Transverse colon (tissue), 4 donors: ENCODE measurements at regions not wholly inside any gene's neighbourhood (a gene's known extent, or its start where the extent isn't known, plus 50 kb on each side); places are given as distances from the start of the nearest gene placed in this dataset.

ENCODE experiments used
- DNase-seq: peaks from one replicate; pipeline ENCODE4 v3.0.0-alpha.2; 2019
- H3K27ac ChIP-seq, 4 donors: fragments of 200-600 bp; sonication (generic); 2 replicates each; pipeline ENCODE4 v1.5.1; 2016 to 2018; ENCODE audit warnings: inconsistent platforms in 4 of 4
- H3K27me3 ChIP-seq: fragments of 200-600 bp; sonication (generic); 2 replicates; pipeline ENCODE4 v1.5.1; 2017; ENCODE audit warnings: inconsistent platforms
- H3K36me3 ChIP-seq, 4 donors: fragments of 200-600 bp; sonication (generic); 2 replicates each; pipeline ENCODE4 v1.5.1; 2017 to 2019; ENCODE audit warnings: inconsistent platforms in 4 of 4
- H3K4me1 ChIP-seq, 4 donors: fragments of 200-600 bp; sonication (generic); 2 replicates each; pipeline ENCODE4 v1.5.1; 2017 to 2020; ENCODE audit warnings: inconsistent platforms in 4 of 4
- H3K4me3 ChIP-seq, 4 donors: fragments of 200-600 bp; sonication (generic); 1 replicate in 1 of 4; 2 replicates in 3 of 4; pipeline versions ENCODE4 v1.5.1 to v1.6.1; 2017 to 2019; ENCODE audit warnings: inconsistent platforms in 4 of 4
- H3K9me3 ChIP-seq, 2 donors: fragments of 200-600 bp; sonication (generic); 2 replicates each; pipeline ENCODE4 v1.5.1; 2017 to 2019; ENCODE audit warnings: inconsistent platforms in 2 of 2
- EP300 ChIP-seq: sonication (generic); formaldehyde crosslinking; IDR thresholded peaks from one replicate; pipeline ENCODE4 v1.6.1; 2017; ENCODE audit warnings: antibody characterized with exemption, low read depth
- POLR2A ChIP-seq: fragments of 450-650 bp; IDR thresholded peaks from one replicate; pipeline ENCODE4 v1.6.1; 2016; ENCODE audit warnings: antibody characterized with exemption, mild to moderate bottlenecking, moderate library complexity
- POLR2AphosphoS5 ChIP-seq, 3 donors: sonication (generic); formaldehyde crosslinking; IDR thresholded peaks; one replicate each; pipeline ENCODE4 v1.6.1; 2016; ENCODE audit warnings: antibody characterized with exemption in 3 of 3
- WGBS, 2 donors: methylation state at CpG; one replicate each; pipeline ENCODE4 v1.1.5; 2018; ENCODE audit warnings: low coverage in 1 of 2; 5-methylcytosine and 5-hydroxymethylcytosine counted together
- in situ Hi-C, 4 donors: fragments of 200-750 bp; cut with MboI; loops; one replicate each; pipeline versions ENCODE4 v1.15.0 to v1.15.1; 2017; ENCODE audit warnings: low sequenced_read_pairs in 3 of 4, low pct_ligation_motif_present in 1 of 4, low pct_unique_long_range_greater_than_20kb in 1 of 4
- intact Hi-C: fragments of 100-400 bp; cut with DNase I; formaldehyde crosslinking; loops from one replicate; pipeline ENCODE4 v1.15.1; 2023; ENCODE audit warnings: low total_unique reads
- TF ChIP-seq, protein P1 (sequence below), 5 experiments: fragments of 200-600 bp in 3 of 5; fragments of 450-650 bp in 2 of 5; sonication (generic) in 3 of 5; IDR thresholded peaks; 1 replicate in 2 of 5; 2 replicates in 3 of 5; pipeline ENCODE4 v1.5.1; 2016 to 2017; ENCODE audit warnings: antibody characterized with exemption in 5 of 5, inconsistent platforms in 3 of 5, mild to moderate bottlenecking in 2 of 5, moderate library complexity in 1 of 5

DNA sequence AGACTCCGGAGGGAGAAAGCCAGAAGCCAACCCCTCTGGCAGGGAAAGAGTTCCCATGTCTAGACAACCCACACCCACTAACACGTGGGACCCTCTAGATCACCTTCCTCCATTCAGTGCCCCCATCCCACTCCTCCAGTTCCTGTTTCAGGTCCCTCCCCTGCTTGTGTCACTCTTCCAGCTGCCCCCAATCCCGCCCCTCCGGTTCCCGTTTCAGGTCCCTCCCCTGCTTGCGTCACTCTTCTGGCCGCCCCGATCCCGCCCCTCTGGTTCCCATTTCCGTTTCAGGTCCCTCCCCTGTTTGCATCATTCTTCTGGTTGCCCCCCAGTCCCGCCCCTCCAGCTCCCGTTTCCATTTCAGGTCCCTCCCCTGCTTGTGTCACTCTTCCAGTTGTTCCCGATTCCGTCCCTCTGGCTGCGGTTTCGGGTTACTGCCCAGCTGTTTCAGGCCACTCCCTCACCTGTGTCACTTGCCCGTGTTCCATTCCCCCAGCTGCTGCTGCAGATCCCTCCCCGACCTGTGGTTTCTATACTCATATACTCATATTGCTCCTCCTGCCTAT is 64.8 kb upstream of the RANBP6 start:
- DNase-seq = peak; percentile 89
- WGBS, 2 donors = 31 to 35% methylated on average over 10 to 18 of the region's 18 CpGs
- Histone ChIP-seq H3K4me3 (peak overlapping the region; percentile 3 to 50 (median 32)), H3K27ac (peak overlapping the region; percentile 50 to 74 (median 68)), H3K4me1 (peaks cover 0 to 6% (median 0%) of the 10 kb centered on the region in 4 donors), H3K36me3 (no peaks in the 10 kb centered on the region), H3K27me3 (no peaks in the 10 kb centered on the region), H3K9me3 (no peaks in the 10 kb centered on the region)
- no peak for TF ChIP-seq POLR2A
- TF ChIP-seq, protein P1, sequence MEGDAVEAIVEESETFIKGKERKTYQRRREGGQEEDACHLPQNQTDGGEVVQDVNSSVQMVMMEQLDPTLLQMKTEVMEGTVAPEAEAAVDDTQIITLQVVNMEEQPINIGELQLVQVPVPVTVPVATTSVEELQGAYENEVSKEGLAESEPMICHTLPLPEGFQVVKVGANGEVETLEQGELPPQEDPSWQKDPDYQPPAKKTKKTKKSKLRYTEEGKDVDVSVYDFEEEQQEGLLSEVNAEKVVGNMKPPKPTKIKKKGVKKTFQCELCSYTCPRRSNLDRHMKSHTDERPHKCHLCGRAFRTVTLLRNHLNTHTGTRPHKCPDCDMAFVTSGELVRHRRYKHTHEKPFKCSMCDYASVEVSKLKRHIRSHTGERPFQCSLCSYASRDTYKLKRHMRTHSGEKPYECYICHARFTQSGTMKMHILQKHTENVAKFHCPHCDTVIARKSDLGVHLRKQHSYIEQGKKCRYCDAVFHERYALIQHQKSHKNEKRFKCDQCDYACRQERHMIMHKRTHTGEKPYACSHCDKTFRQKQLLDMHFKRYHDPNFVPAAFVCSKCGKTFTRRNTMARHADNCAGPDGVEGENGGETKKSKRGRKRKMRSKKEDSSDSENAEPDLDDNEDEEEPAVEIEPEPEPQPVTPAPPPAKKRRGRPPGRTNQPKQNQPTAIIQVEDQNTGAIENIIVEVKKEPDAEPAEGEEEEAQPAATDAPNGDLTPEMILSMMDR (IDR thresholded peaks at IDR 0.05) = peak in 2 of 5 experiments; percentile 12 to 34
- in situ Hi-C loops = no loop called here
- intact Hi-C loops = no loop called here

DNA sequence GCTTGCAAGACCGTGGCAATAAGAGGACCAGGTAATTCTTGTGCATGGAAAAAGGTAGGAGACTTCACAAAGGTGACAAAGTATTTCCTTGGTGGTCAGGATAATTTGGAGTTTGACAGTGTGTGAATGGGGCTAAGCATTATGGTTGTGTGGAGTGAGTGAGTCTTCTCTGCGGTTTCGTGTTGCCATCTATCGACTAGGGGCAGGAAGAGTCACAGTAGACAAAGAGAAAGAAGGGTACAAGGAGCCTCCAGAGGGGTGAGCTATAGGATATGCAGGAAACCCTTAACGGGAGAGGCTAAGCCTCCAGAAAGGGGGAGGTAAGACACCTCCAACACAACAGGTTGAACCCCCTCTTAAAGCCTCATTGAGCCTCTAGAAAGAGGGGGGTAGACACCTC is 64.0 kb upstream of the RANBP6 start:
- in situ Hi-C loops = no loop called here

DNA sequence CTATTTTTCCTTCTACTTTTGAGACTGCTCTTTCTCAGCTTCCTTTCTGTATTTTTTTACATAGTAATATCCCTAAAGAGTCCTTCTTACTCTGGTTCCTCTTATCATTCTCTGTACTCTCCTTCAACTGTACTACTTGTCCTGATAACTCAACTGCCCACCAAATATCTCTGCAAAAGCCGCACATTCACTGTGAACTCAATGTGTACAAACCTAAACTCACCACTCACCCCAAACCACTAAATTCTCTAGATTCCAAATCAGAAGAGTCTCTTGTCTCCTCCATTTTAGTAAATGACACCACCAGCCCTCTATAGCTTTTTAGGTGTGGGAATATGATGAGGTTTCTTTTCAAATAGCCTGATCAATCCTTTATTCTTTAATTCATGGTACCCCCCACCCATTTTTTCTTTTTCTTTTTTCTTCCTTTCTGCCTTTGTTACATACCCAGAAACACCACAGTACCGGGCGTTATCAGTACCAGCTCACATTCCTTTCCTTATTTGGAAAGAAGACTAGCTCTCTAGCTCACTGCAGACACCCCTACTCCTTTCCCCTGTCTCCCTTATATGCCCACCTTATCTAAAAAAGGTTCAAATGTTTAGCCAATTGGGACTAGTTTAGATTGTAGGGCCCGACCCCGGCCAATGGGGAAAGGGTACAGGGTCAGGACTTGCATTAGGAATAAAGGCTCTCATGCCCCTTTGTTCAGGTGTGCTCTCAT is 63.1 kb upstream of the RANBP6 start:
- no peak overlapping the region for H3K4me3 ChIP-seq
- H3K27me3 ChIP-seq = no peaks in the 10 kb centered on the region
- 72 to 78% methylated on average over 3 to 5 of the region's 5 CpGs for WGBS, 2 donors
- H3K36me3 ChIP-seq = no peaks in the 10 kb centered on the region
- no peaks in the 10 kb centered on the region for H3K9me3 ChIP-seq
- H3K27ac ChIP-seq = no peak overlapping the region
- peaks cover 0 to 6% (median 0%) of the 10 kb centered on the region in 4 donors for H3K4me1 ChIP-seq
- intact Hi-C loops = no loop called here
- in situ Hi-C loops = no loop called here
- TF ChIP-seq POLR2A (no peak), EP300 (no peak), POLR2AphosphoS5 (IDR thresholded peaks at IDR 0.05) (no peak)
- TF ChIP-seq, protein P1 (IDR thresholded peaks at IDR 0.05) = no peak
- DNase-seq = no peak

More for the DNA sequence above, 64.0 kb upstream of the RANBP6 start:
- WGBS, 2 donors = 87 to 95% methylated on average over 3 to 5 of the region's 5 CpGs
- peak overlapping the region in 2 of 4 donors; percentile 50 to 71 for H3K27ac ChIP-seq
- no peaks in the 10 kb centered on the region for H3K9me3 ChIP-seq
- peaks cover 0 to 6% (median 0%) of the 10 kb centered on the region in 4 donors for H3K4me1 ChIP-seq
- no peak for TF ChIP-seq EP300
- TF ChIP-seq, protein P1 (IDR thresholded peaks at IDR 0.05) = no peak
- TF ChIP-seq POLR2A = no peak
- TF ChIP-seq POLR2AphosphoS5 (IDR thresholded peaks at IDR 0.05) = no peak
- no peaks in the 10 kb centered on the region for H3K27me3 ChIP-seq
- intact Hi-C loops = no loop called here
- peak overlapping the region in 1 of 4 donors; percentile 50 for H3K4me3 ChIP-seq
- H3K36me3 ChIP-seq = no peaks in the 10 kb centered on the region
- DNase-seq = no peak

DNA sequence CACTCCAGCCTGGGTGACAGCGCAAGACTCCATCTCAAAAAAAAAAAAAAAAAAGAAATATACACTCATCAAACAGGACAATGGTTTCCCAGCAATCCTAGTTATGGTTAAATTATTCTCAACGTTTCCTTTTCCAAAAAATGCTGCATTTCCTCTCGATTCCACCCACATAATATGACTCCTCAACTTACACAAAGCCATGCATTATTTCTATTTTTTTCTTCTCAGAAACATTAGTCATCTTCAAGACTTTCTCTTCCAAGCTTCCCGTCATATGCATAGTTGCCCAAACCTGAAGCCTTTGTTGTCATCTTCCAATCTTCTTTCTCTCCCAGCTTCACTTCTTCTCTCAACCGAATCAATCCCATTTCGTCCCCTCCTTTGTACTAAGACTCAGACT is 61.4 kb upstream of the RANBP6 start:
- TF ChIP-seq EP300 = no peak
- no peak for TF ChIP-seq POLR2AphosphoS5 (IDR thresholded peaks at IDR 0.05)
- no peak for TF ChIP-seq POLR2A
- TF ChIP-seq, protein P1 (IDR thresholded peaks at IDR 0.05) = no peak
- 86 to 94% methylated on average over 6 of the region's 6 CpGs for WGBS, 2 donors

More for the DNA sequence above, 61.4 kb upstream of the RANBP6 start:
- in situ Hi-C loops = no loop called here
- Histone ChIP-seq H3K4me1 (peaks cover 0 to 6% (median 0%) of the 10 kb centered on the region in 4 donors), H3K27me3 (no peaks in the 10 kb centered on the region), H3K4me3 (no peak overlapping the region), H3K27ac (no peak overlapping the region), H3K9me3 (no peaks in the 10 kb centered on the region), H3K36me3 (no peaks in the 10 kb centered on the region)
- no peak for DNase-seq
- intact Hi-C loops = no loop called here
